ENCODE measurements at regions not wholly inside any gene's neighbourhood (a gene's known extent, or its start where the extent isn't known, plus 50 kb on each side); places are given as distances from the start of the nearest gene placed in this dataset.

DNA sequence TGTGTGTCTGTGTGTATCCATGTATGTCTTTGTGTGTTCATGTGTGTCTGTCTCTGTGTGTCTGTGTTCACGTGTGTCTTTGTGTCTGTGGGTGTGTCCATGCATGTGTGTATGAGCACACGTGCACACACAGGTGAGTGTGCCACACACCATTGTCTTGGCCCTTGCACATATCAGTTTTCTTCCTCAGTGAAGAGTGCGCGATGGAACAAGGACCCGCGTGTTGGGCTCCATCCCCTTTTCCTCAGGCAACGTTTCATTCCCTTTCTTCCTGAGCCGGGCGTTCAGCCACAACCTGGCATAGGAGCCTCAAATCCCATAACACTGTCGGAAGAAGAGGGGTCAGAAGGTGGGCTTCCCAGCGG lies 74.3 kb downstream of the PTGR3 start:
- H3K36me3 Mint-ChIP-seq: no peaks in the 10 kb centered on the region
- no peak for ATAC-seq
- peaks cover 6% of the 10 kb centered on the region for H3K9me3 Mint-ChIP-seq

DNA sequence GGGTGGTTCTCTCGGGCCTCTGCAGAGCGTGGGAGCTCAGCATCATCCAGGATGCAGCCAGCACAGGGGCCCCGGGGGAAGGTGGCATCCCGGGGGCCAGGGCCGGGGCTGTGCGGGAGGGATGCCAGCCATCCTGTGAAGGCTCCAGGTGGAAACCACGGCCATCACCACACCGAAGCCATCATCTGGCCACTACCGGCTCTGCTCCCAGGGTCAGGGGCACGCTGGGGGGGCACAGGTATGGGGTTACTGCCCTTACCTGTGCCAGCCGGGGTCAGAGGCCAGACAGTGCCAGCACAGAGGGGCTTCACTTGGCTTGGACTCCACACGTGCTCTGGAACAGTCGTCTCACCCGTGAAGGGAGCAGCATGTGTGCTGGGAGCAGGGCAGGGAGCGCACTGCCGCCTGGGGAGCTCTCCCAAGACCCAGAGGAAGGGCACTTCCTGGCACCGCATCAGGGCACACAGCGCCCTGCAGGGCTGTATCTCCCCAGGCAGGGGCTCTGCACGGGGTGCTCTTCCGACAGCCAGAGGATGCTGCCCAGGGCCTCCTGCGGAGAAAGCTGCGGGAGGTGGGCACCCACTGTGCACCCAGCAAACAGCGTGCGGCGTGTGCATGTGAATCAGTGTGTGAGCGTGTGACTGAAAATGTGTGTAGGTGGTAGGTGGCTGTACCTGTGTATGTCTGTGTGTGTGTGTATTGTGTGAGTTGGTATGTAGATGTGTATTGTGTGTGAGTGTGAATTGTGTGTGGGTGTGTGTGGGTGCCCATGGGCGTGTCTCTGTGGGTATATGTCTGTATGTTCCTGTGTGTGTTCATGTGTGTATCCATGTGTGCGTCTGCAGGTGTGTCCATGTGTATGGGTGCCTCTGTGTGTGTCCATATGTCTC lies 75.0 kb downstream of the PTGR3 start:
- Mint-ChIP-seq H3K27me3 (peaks cover 10% of the 10 kb centered on the region), H3K36me3 (no peaks in the 10 kb centered on the region), H3K4me1 (no peaks in the 10 kb centered on the region)

More for the DNA sequence above, 74.3 kb downstream of the PTGR3 start:
- H3K27ac Mint-ChIP-seq: no peak overlapping the region
- H3K4me1 Mint-ChIP-seq: no peaks in the 10 kb centered on the region
- H3K4me3 Mint-ChIP-seq: no peak overlapping the region
- H3K27me3 Mint-ChIP-seq: peaks cover 13% of the 10 kb centered on the region

DNA sequence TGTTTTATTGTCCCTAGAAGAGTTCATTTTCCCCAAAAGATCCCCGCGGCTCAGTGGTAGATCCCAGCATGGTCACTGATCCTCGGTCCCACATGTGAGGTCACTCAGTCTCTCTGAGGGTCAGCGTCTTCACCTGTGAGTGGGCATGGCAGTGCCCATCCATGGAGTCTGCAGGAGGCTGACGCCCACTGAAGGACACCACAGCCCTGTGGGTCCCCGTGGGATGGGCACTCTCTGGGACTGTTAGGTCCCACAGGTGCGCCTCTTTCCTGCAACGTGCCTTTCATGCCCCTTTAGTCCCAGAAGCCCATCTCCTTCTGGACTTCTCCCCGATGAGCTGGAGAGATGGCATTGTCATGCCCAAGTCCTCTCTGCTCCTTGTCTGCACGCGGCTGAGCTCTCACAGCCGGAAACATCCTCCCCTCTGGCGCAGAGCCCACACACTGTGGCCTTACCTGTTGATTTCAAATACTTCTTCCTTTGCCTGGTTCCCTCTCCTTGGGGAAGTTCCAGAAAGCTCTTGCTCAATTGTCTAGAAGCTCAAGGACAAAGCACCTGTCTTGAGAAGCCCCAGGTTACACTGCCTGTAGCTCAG lies 75.9 kb downstream of the PTGR3 start:
- H3K4me1 Mint-ChIP-seq: no peaks in the 10 kb centered on the region
- H3K27ac Mint-ChIP-seq: no peak overlapping the region
- no peak for ATAC-seq
- no peak overlapping the region for H3K4me3 Mint-ChIP-seq
- peaks cover 6% of the 10 kb centered on the region for H3K9me3 Mint-ChIP-seq
- H3K36me3 Mint-ChIP-seq: no peaks in the 10 kb centered on the region
- peaks cover 10% of the 10 kb centered on the region for H3K27me3 Mint-ChIP-seq

More for the DNA sequence above, 75.0 kb downstream of the PTGR3 start:
- H3K27ac Mint-ChIP-seq: no peak overlapping the region
- no peak overlapping the region for H3K4me3 Mint-ChIP-seq
- no peak for ATAC-seq
- peaks cover 6% of the 10 kb centered on the region for H3K9me3 Mint-ChIP-seq

DNA sequence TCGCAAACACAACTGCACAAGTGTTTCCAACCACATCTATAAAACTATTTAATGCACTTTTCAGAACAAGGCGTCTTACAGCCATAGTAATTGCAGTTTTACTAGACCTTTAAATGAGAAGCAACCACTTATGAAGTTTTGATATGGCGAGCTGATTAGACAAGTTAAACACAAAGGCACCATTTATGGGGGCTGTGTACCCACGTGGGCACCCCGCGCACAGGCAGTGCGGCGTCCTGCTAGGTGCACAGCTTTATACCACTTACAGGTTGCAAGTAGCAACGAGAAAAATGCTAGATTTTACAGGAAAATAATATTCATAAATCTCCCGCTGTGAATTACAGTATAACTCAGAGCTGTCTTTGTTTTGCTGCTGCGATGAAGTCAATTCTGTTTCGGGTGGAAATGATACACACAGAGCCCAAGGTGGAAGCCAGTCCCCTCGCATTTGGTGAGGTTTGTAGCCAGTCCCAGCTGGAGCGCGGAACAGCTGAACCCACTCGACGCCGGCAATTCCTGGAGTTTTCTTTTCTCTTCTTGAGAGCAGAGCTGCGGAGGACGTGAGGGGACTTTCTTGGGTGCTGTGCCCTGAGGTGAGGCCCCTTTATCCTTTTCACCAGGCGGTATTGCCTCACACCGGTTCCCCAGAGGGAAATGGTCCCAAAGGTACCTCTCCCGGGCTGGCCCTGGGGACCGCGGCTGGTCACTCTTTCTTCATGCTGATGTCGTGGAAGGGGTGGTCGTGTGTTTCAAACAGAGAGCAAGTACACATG lies 76.7 kb downstream of the PTGR3 start:
- H3K9me3 Mint-ChIP-seq: peaks cover 6% of the 10 kb centered on the region
- peaks cover 10% of the 10 kb centered on the region for H3K27me3 Mint-ChIP-seq
- no peak overlapping the region for H3K4me3 Mint-ChIP-seq
- no peak overlapping the region for H3K27ac Mint-ChIP-seq
- H3K36me3 Mint-ChIP-seq: no peaks in the 10 kb centered on the region
- no peak for ATAC-seq
- no peaks in the 10 kb centered on the region for H3K4me1 Mint-ChIP-seq

DNA sequence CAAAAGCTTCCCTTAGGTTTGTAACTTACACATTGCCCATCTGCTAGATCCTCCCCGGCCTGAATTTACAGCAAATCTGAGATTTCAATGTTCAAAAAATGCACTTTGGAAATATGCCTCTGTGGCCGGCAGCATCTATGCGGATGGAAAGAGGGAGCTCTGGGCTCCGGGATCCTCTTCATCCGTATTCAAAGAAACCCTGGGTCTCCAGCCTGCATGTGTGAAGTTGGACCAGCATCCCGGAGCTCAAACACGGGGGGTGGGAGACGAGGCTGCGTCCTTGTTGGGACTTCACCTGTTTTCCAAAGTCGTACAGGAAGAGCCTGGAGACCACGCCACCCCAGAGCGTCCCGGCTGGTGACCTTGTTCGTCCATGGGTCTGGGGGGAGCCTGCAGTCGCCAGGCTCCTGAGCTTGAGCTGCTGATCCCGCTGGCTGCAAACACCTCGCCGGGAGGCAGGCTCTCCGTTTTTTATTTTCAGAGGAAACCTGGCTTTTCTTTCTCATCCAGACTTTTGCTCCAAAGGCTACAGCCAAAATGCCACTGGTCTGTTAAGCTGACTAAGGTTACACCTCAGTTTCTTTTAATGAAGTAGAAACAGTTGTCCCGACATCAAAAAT lies 77.4 kb downstream of the PTGR3 start:
- H3K4me3 Mint-ChIP-seq: no peak overlapping the region
- no peak overlapping the region for H3K27ac Mint-ChIP-seq
- H3K4me1 Mint-ChIP-seq: no peaks in the 10 kb centered on the region
- H3K9me3 Mint-ChIP-seq: peaks cover 6% of the 10 kb centered on the region
- peaks cover 17% of the 10 kb centered on the region for H3K27me3 Mint-ChIP-seq
- no peak for ATAC-seq
- H3K36me3 Mint-ChIP-seq: no peaks in the 10 kb centered on the region

DNA sequence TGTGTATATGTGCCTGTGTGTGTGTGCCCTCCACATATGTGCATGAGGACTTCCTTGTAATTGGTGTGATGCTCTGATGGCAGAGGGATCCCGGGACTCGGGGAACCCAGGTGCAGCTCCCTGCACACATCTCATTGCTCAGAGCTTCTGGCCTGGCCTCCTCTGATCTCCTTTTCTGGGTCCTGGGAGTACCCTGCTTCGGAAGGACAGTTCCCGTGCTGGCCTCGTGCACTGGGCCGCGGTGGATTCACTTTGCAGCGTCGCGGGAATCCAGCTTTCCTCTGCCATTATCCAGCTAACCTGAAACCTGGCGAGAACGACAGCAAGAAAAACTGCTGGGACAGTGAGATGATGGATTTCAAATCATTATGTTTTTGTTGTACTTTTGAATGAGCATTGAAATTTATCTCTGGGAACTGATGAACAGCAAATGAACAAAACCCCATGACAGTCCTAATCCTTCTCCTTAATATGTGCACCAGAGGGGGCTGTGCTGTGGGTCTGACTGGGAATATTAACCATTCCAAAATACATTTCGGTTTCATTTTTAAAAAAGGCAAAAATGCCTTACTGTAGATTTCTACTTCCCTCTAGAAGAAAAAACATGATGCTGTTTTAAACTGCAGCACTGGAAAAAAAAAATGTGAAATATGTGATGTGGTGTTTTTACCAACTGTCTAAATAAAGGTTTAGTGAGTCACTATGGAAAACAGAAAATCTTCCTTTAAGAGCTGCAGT lies 78.2 kb downstream of the PTGR3 start:
- Mint-ChIP-seq H3K27ac (no peak overlapping the region), H3K4me3 (no peak overlapping the region), H3K9me3 (peaks cover 9% of the 10 kb centered on the region), H3K4me1 (no peaks in the 10 kb centered on the region), H3K36me3 (no peaks in the 10 kb centered on the region), H3K27me3 (peaks cover 24% of the 10 kb centered on the region)
- ATAC-seq: no peak

DNA sequence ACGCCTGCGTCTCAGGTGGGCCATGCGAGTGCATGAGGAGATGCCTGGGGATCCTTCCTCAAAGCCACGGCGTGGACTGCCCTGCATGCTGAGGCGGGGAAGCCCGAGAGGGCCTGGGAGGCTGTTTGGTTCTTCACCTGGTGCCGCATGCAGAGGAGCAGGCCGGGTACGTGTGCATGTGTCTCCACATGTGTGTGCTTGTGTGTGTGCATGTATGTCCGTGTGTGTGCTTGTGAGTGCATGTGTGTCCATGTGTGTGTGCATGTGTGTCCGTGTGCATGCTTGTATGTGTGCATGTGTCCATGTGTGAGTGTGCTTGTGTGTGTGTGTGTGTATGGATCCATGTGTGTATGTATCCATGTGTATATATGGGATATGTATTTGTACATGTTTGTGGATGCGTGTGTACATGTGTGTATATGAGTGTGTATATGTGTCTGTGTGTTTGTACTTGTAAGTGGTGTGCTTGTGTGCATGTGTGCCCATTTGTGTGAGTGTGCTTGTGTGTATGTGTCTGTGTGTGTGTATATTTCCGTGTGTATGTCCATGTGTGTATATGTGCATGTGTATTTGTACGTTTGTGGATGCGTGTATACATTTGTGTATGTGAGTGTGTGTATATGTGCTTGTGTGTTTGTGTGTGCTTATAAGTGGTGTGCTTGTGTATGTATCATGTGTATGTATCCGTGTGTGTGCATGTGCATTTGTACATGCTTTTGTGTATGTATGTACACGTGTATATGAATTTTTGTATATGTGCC lies 79.0 kb downstream of the PTGR3 start:
- H3K4me3 Mint-ChIP-seq: no peak overlapping the region
- no peaks in the 10 kb centered on the region for H3K36me3 Mint-ChIP-seq
- H3K27ac Mint-ChIP-seq: no peak overlapping the region

DNA sequence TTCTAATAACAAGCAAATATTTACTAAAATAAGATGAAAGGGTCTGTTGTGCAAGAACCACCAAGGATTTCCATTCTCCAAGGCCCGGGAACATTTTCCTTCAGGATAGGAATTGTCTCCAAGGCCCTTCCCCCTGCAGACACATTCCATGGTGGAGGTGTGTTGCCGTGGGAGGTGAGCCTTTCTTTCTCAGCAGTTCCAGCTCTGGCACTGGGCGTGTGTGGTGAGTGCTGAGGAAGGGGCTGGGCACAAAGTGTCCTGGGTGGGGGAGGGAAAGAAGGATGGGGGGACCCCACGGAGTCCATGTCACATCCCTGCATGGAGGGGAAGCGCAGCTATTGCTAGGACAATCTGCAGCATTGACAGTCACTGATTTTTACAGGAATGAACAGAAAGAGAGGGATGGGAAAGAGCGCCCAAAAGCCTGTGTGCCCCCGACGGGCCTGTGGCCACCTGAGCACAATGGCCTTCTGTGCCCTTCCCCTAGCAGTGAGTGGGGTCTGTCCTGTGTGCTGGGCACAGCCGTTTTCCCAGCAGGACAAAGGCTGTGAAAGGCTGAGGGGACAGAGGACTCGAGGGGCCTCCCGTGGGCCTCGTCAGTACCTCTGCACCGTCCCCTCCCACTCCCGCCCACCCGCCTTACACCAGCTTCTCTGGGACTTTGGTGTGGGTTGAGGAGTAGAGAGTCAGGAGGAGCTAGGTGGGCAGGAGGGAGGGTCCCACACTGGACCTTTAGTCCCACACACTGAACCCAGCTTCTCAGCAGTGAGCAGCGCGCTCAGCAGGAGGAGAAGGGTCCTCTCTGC lies 79.8 kb downstream of the PTGR3 start:
- no peak overlapping the region for H3K27ac Mint-ChIP-seq
- H3K4me1 Mint-ChIP-seq: no peaks in the 10 kb centered on the region
- ATAC-seq: no peak
- peaks cover 9% of the 10 kb centered on the region for H3K9me3 Mint-ChIP-seq
- peaks cover 27% of the 10 kb centered on the region for H3K27me3 Mint-ChIP-seq
- no peak overlapping the region for H3K4me3 Mint-ChIP-seq
- H3K36me3 Mint-ChIP-seq: no peaks in the 10 kb centered on the region

More for the DNA sequence above, 79.0 kb downstream of the PTGR3 start:
- no peak for ATAC-seq
- Mint-ChIP-seq H3K4me1 (no peaks in the 10 kb centered on the region), H3K9me3 (peaks cover 9% of the 10 kb centered on the region), H3K27me3 (peaks cover 27% of the 10 kb centered on the region)

DNA sequence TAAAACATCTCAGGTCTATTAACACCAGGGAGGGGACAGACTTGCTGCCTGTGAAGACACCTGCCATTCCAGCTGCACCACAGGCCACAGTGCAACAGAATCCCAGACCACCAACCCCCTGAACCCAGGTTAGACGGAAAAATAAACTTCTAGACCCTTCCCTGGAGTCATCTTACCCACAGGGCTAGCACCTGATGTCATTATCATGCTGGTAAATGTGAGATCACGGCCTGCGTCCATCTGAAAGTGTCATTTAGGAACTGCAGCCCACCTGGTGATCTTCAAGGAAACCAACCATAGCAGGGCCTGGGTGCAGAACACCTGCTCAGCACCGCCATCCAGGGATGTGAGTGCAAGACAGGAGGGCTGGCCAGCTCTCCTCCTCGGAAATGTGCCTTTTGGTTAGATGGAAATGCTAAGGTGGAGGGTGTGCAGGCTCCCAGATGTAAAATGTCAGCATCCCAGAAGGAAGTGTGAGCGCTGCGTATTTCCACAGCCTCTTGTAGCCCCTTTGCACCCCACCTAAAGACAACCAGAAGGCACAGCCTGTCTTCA lies 80.8 kb downstream of the PTGR3 start:
- Mint-ChIP-seq H3K27me3 (peaks cover 34% of the 10 kb centered on the region), H3K4me3 (no peak overlapping the region), H3K27ac (no peak overlapping the region), H3K9me3 (peaks cover 9% of the 10 kb centered on the region), H3K4me1 (no peaks in the 10 kb centered on the region), H3K36me3 (no peaks in the 10 kb centered on the region)
- no peak for ATAC-seq

DNA sequence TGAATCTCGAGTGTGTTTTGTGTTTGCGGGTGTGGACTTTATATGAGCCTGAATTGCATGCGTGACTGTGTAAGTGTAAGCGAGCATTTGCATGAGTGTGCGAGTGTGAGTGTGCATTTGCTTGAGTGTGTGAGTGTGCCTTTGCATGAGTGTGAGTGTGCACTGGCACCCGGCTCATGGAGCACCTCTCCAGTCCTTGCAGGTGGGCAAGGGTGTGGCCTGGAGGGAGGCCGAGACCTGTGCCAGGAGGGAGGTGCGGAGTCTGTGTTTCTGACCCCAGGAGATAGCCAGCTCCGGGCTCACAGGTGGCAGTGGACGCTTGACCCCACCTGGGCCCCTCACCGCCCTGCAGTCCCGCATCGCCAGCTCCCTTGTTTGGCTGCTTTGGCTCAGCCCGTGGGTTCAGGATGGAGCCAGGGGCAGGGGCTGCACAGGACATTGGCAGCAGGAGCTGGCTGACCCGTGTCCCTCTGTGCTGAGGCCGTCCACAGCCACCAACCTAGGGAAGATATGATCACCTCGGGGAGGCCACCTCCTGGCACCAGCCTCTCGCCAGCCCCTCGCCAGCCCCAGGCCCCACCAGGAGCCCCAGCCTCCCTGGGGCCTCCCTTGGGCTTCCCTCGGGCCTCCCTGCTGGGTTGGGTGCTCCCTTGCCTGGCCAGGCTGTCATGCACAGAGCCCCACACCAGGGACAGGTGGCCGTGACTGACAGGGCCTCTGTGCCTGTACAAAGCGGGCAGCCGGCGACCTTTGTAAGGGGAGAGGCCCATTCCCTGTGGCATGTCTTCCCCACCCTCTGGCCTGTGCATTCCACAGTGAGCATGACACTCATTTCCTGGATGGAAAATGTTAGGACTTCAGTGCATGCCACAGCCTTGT lies 81.6 kb downstream of the PTGR3 start:
- Mint-ChIP-seq H3K4me3 (no peak overlapping the region), H3K9me3 (peaks cover 9% of the 10 kb centered on the region), H3K36me3 (no peaks in the 10 kb centered on the region), H3K27ac (no peak overlapping the region), H3K27me3 (peaks cover 34% of the 10 kb centered on the region), H3K4me1 (no peaks in the 10 kb centered on the region)
- no peak for ATAC-seq

DNA sequence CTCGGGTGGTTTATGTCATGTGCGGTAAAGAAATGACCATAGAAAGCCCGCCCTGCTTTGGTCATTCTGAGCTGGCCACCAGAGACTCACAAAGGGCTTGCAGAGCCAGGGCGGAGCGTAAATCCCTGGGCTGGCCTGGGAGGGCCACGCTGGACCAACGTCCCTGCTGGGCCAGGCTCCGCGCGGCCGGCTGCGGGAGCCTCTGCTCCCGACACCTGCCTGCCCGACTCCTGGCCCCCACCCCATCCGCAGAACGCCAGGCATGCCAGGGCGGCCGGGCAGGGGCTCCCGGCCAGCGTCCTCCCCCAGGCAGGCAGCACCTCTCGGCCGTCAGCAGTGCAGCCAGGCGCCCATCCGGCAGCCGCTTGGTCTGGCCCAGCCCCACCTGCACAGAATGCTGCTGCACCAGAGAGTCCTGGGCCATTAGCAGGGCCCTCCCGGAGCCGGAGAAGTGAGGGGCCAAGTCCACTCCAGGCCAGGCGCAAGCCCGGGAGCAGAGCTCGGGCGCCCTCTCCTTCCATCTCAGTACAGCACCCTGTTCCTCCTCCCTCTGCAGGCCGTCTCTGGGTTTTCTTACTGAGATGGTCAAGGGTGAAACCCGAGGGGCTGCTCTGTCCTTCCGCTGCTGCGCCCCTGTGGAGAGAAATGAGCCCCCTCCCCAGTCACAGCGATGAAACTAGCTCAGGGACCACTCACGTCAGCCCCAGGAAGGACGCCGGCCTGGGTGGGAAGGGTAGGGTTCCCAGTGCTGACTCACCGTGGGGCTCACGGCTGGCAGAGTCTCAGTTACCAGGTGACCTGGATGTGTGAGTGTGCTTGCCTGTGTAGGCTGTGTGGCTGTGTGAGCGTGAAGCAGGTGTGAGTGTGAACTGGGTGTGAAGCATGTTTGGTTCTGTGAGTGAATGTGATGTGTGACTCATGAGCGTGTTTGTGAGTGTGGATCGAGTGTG lies 83.3 kb downstream of the PTGR3 start:
- Mint-ChIP-seq H3K9me3 (peaks cover 9% of the 10 kb centered on the region), H3K27ac (no peak overlapping the region), H3K27me3 (peaks cover 34% of the 10 kb centered on the region), H3K4me3 (no peak overlapping the region), H3K4me1 (peaks cover 6% of the 10 kb centered on the region), H3K36me3 (no peaks in the 10 kb centered on the region)
- peak; percentile 27 for ATAC-seq

DNA sequence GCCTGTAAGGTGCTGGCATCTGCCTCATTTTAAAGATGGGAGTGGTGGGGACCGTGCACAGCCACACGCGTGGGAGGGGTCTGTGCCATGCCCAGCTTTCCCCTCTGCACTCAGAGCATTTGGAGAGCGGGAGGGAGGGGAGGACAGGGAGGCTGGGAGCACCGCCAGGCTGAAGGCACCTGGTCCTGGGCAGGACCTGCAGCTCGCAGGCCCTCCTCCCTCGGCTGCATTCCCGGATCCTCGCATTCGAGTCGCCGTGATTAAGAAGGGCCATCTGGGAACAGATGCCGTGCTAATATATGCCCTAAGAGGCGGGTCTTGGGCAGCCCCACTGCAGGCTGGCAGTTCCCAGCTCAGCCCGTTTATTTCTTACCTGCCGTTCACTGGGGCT lies 84.0 kb downstream of the PTGR3 start:
- no peak overlapping the region for H3K4me3 Mint-ChIP-seq
- H3K27me3 Mint-ChIP-seq: peaks cover 34% of the 10 kb centered on the region
- no peaks in the 10 kb centered on the region for H3K36me3 Mint-ChIP-seq
- no peak overlapping the region for H3K27ac Mint-ChIP-seq
- peaks cover 6% of the 10 kb centered on the region for H3K9me3 Mint-ChIP-seq
- ATAC-seq: no peak
- H3K4me1 Mint-ChIP-seq: peaks cover 6% of the 10 kb centered on the region
